Endothelial cell of umbilical vein (primary cell): ENCODE measurements at regions not wholly inside any gene's neighbourhood (a gene's known extent, or its start where the extent isn't known, plus 50 kb on each side); places are given as distances from the start of the nearest gene placed in this dataset.

ENCODE experiments used
- CTCF ChIP-seq, 2 donors: IDR thresholded peaks; 1 replicate in 1 of 2; 2 replicates in 1 of 2; pipeline ENCODE4 v1.5.1; 2011; ENCODE audit warnings: low read length in 2 of 2, mild to moderate bottlenecking in 2 of 2, moderate library complexity in 2 of 2, control low read depth in 1 of 2, inconsistent platforms in 1 of 2, low read depth in 1 of 2; ENCODE audit not compliant: insufficient read depth in 1 of 2; ENCODE audit errors: extremely low read depth in 1 of 2
- EZH2 ChIP-seq: IDR thresholded peaks from 2 replicates; pipeline ENCODE4 v1.6.1; 2012; ENCODE audit warnings: borderline replicate concordance, low read depth, mild to moderate bottlenecking, moderate library complexity, low read length, inconsistent platforms; ENCODE audit not compliant: severe bottlenecking
- FOS ChIP-seq: IDR thresholded peaks from 2 replicates; pipeline ENCODE4 v1.6.1; 2011; ENCODE audit warnings: mild to moderate bottlenecking, low read length, moderate library complexity, borderline replicate concordance; ENCODE audit not compliant: insufficient read depth
- GATA2 ChIP-seq: IDR thresholded peaks from 2 replicates; pipeline ENCODE4 v1.7.0; 2011; ENCODE audit warnings: low read depth, mild to moderate bottlenecking, moderate library complexity, mixed read lengths, low read length; ENCODE audit not compliant: insufficient read length, insufficient read depth
- JUN ChIP-seq: IDR thresholded peaks from 2 replicates; pipeline ENCODE4 v1.6.1; 2011; ENCODE audit warnings: borderline replicate concordance, low read depth; ENCODE audit not compliant: insufficient read length, insufficient read depth
- MAX ChIP-seq: IDR thresholded peaks from 2 replicates; pipeline ENCODE4 v1.6.1; 2011; ENCODE audit not compliant: insufficient read depth, insufficient read length
- MYC ChIP-seq: IDR thresholded peaks from one replicate; pipeline ENCODE4 v1.6.1; 2011; ENCODE audit warnings: mild to moderate bottlenecking, low read depth, low read length
- POLR2A ChIP-seq: IDR thresholded peaks from 2 replicates; pipeline ENCODE4 v1.6.1; 2012; ENCODE audit warnings: low read depth, mild to moderate bottlenecking, control low read depth, low read length
- POLR2AphosphoS5 ChIP-seq: IDR thresholded peaks from 2 replicates; pipeline ENCODE4 v1.6.1; 2012; ENCODE audit warnings: low read depth, mild to moderate bottlenecking, control low read depth, low read length, moderate library complexity; ENCODE audit not compliant: insufficient read depth

- TF ChIP-seq CTCF (IDR thresholded peaks at IDR 0.05; ENCODE audit: extremely low read depth in 1 of 2, insufficient read depth in 1 of 2, low read depth in 1 of 2, low read length in 2 of 2) (no peak), POLR2A (no peak), EZH2 (no peak), MAX (no peak), MYC (no peak), POLR2AphosphoS5 (no peak), GATA2 (no peak), JUN (no peak), FOS (no peak)
Observed at GRCh38 chr2:7742301-7742700, 825.1 kb downstream of the RNF144A start.
